HG03139 (cell line): ENCODE measurements at regions not wholly inside any gene's neighbourhood (a gene's known extent, or its start where the extent isn't known, plus 50 kb on each side); places are given as distances from the start of the nearest gene placed in this dataset.

Experiments
- ATAC-seq: cut with Tn5 transposase; IDR thresholded peaks from one replicate; pipeline ENCODE4 v1.9.1; 2021; ENCODE audit not compliant: unreplicated experiment

DNA sequence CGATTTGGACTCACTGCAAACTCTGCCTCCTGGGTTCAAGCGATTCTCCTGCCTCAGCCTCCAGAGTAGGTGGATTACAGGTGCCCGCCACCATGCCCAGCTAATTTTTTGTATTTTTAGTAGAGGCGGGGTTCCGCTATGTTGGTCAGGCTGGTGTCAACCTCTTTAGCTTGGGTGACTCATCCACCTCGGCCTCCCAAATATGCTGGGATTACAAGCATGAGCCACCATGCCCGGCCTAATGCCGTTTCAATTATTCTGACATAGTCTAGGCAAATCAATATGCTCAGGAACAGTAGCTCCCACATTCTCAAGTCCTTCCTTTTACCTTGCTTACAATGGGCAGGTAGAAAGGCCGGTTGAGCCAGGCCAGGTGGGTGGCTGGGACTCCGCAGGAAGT lies 82.0 kb upstream of the EEA1 start:
- no peak for ATAC-seq

DNA sequence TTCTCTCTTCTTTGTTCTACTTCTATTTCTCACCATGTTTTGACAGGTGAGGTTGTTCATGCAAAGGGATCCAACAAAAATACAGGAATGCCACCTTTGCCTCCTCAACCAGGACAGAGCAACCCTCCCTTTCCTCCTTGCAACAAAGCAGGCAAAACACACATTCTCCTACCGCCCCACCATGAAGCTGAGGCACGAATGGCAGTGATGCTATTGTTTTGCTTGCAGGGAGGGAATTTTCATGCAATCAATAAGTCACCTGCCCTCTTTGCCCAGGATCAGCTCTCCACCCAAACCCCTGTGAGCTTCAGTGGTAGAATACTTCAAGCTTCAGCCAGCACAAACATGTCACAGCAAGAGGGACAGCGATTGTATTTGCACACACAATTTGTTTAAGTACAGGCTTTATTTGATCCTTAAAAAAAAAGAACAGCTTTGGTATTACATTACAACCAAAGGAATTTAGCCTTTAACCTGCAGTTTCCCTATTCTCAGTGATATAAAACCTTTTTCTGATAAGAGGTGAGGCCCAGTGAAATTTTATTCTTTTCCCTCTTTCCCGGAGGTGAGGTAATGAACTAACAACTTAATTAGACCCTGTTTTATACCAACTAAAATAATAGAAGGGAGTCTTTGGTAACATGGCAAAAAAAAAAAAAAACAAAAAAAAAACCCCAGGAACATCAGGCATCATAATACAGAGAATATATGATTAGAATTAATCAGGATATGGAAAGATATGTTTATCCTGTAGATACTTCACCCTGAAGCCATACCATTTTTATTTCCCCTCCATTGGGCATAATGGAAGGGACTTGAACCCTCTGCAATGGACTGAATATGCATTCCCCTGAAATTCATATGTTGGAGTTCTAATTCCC lies 87.0 kb upstream of the EEA1 start:
- no peak for ATAC-seq

DNA sequence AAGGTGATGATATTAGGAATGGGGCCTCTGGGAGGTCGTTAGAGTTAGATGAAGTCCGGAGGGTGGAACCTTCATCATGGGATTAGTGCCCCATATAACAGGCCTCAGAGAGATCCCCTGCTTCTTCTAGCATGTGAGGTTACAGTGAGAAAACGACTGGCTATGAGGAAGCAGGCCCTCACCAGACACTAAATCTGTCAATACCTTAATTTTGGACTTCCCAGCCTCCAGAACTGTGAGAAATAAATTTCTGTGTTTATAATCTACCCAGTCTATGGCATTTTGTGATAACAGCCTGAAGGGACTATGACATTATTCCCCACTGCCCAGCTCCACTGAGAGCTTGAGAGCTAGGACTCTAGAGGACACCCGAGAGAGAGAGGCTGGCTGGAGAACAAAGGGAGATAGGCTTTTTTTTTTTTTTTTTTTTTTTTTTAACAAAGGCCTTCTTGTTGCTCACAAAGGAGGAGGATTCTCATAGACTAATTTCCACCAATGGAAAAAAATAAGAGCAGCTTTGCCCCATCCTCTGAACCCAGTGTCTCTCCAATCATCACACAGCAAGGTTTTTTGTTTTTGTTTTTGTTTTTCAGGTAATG lies 87.8 kb upstream of the EEA1 start:
- ATAC-seq, result no peak

DNA sequence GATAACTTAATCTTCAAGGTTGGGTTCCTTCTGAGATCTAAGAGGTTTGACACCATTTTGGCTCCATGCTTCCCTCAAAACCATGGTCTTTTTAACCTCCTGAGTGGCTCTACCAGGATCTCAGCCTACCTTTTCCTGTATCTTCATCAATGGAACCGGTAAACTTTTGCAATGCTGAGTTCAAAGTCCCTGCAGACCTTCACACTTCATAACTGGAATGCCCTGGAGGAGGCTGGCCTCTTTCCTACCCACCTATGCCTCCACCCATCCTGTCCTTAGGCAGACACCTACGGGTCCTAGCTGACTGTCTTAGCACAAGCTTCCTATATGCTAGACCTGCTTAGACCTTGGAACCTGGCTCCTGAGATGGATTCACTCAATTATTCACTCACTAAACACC lies 89.5 kb upstream of the EEA1 start:
- no peak for ATAC-seq

DNA sequence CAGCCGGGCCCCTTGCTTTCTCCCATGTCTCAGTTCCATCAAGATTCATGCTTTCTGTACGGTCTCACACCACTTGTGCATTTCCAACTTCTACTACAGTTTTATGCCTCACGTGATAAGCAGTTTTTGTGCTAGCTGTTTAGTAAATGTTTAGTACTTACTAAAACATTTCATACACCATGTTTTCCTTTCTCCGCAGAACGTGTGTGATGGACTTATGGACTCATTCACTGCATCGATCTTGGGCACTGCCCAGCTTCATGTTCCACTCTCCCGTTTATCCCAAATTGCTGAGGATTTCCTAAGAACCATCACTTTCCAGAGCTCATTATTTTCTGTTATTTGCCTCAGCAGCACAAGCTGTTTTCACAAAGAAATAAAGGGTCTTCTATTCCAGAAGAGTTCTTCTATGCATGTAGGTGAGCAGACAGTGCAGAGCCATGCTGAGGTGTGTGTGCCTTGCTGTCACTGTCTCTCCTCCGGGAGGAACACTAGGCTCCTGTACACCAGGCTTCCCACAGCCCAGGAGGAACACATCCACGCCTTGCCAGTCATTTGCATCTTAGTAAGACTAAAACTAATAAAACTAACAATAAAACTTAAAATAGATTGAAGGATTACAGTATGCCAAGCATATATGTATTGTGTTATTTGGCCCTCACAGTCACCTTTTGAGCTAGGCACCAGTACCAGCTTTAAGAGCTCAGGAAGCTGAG lies 90.3 kb upstream of the EEA1 start:
- ATAC-seq, result no peak

DNA sequence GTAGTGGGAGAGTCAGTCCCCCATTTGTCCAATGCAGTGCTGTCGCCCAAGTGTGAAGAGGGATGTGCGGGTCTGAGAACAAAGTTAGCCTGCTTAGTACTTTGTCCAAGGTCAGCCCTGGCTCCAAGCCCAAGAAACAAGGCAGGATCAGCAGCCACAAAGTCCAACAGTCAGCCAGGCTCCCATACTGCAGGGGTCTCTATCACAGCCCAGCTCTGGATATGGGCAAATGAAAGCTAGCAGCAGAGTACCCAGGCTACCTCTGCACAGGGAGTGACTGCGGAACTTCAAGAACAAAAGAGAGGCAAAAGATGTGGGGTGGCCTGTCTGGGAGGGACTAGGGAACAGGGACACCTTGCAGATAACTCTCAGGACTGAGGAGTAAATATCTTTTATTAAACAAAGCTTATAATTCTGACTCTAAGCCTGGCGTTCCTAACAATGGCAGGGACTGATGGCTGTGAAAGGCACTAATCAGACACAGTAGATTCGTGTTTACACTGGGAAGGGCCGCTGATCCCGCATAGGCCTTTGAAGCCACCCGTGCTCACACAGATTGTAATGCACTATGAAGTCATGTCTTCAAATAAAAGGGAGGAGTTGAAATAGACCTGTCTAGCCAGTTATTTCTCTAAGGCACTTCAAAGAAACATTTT lies 91.0 kb upstream of the EEA1 start:
- ATAC-seq, result no peak

DNA sequence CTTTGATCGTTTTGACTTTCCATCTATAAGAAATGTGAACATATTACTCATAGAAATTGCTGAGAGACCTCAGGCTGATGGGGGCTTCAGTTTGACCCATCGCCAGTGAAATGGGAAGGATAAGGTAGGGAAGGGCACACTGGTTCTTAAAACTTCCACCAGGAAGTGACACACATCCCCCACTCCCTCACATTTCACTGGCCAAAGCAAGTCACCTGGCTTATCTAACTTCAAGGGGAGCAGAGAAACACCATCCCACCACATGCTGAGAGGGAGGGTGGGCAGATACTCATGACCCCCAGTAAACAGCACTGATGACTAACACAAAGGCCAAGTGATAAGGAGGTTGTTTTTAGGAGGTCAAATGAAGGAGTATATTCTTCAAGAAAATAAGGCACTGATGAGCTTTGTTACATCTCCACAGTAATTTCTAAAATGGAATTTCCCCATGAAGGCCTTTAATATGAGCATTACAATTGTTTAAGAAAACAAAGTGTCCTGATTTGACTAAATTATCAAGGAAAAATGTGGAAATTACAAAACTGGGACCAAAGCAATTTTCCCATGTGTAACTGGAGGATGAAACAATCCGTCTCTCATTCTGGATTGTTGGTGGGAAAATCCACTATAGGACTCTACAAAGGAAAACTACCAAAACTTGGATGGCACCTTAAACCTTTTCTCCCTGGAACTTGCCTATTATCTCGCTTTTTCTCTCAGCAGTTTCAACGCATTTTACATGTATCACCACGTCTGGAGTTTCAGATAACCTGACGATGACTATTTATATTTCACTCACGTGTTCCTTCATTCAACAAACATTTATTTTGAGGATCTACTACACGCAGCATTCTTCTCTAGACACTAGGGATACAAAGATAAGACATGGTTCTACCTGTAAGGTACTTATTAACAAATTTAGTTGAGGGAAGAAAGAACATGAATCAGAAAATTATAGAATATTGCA lies 91.8 kb upstream of the EEA1 start:
- ATAC-seq, result no peak

DNA sequence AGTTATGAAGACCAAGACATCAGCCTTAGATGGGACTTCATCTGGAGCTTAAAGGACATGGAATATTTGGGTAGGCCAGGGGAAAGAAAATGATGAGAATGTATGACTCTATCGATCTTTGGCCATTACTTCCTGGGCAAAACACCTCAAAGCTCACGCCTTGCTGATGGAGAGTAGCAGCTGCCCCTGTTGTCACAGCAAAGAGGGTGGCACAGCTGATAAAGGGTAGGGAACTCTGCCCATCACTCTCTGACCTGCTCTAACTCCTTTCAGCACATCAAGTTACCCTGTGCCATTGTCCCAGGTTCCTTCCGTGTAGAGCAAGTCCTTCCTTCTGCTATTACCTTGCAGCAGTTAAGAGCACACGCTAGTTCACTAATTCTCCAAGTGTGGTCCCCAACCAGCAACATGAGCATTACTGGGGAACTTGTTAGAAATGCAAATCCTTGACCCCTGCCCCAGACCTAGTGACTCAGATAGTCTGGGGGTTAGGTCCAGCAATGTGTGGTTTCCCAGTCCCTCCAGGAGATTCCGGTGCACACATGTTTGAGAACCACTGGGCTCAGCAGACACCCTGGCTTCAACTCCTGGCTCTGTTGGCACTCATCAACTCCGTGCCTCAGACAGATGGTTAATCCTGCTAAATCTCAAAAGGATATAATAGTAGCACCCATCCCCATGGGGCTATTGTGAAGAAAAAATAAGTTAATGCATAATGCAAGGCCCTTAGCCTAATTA lies 93.7 kb upstream of the EEA1 start:
- ATAC-seq, result no peak

DNA sequence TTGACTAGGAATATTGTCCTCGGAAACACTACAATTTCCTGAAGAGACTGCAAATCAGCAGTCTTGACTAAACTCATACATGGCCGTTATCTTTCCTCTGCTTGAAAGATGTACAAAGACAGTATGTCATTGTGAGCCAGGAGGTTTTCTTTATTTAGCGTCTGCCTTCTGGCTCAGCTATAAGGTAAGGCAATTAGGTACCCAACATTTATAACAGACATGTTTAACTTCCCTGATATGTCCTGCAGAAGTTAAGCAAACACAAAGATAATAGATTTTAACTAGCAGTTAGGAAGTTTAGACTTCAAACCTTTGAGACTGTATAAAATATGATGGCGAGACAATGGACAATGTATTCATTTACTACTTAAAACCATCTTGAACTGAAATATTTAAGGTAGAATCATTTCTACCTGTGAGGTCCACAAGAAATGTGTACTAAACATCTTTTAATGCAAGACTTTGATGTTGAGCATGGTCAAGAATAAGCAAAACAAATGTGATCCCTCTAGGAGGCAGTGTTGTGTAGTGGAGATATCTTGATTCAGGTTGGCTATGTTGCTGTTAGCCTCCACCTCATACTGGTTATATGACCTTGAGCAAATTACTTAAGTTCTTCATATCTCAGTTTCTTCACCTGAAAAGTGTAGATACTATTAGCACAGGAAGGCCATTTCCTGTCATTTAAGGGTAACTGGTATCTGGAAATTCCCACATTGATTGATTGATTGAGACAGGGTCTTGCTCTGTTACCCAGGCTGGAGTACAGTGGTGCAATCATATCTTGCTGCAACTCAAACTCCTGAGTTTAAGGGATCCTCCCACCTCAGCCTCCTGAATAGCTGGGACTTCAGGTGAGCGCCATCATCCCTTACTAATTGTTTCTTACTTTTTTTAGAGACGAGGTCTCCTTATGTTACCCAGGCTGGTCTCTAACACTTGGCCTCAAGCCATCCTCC lies 96.3 kb upstream of the EEA1 start:
- peak; percentile 54 for ATAC-seq

DNA sequence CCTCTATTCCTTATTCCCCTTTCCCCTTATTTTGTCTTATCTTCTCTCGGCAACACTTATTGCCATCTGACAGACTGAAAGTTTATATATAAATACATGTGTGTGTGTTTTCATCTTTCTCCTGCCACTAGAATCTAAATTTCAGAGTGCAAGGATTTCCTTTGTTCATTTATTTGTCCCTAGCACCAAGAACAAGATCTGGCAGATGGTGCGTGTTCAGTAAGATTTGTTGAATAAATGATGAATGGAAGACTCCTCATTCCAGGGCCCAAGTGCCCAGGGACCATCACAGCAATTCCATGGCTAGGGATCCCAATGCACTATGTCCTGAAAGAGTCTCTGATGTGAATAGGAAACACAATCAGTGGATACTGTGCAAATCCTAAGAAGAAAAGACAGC lies 97.9 kb upstream of the EEA1 start:
- ATAC-seq, result no peak

DNA sequence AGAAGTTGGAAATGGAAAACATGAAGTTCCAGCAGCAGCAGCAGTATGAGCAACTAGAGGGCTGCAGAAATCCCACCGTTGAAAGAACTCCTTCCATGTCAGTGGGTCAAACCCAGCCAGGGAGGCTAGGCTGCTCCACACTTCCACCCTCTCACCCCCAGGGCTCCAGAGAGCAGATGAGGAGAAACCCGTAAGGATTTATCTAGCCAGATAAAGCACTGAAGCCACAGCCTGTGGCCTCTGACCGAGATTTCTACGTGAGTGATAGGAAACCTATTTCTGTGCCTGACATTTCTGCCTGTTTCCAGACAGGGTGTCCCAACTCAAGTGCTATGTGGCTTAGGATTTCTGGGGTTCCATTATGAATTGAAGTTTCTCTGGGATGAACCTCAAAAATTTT lies 100.0 kb upstream of the EEA1 start:
- ATAC-seq, result no peak

DNA sequence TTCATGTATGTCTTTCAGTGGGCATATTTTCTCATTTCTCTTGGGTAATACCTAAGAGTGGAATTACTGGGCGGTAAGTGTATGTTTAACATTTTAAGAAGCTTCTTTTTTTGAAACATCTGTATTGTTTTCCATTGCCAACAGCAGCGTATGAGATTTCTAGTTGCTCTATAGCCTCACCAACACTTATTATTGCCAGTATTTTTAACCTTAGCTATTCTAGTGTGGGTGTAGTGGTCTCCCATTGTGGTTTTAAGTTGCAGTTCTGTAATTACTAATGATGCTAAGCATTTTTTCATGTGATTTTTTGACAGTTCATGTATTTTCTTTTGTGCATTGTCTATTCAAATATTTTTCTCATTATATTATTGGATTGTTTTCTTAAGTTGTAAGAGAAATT lies 101.9 kb upstream of the EEA1 start:
- no peak for ATAC-seq

DNA sequence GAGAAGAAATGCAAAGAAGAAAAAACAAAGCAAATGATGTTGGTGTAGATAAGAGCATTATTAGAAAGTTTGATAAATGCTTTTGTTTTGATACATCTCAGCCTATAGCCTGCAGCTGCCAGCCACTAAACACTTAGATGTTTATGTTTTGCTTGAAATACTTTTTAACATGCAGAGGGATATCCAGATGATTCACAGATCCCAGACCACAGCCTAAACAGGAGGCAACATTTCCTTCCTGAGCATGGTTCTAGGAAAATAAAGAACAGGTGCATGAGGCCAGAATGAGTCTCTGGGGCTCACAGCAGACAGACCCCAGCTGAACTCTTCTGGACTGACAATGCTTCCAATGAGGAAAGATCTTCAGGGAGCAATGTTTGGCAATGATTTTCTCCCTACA lies 103.7 kb upstream of the EEA1 start:
- ATAC-seq, result no peak

DNA sequence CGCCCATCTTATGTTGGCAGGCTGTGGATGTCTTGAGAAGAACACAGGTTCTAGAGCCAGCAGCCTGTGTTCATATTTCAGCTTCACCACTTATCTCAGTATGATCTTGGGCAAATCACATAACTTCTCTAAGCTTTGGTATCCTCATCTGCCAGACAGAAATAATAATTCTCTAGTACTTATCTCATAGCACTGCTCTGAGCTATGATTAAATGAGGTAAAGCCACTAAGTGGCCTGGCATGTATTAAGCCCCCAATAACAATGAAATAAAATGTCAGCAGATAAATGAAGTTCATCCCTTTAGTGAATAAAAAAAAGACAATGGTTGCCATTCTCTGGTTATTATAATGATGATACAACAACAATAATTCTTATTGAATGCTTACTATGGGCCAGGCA lies 104.9 kb upstream of the EEA1 start:
- ATAC-seq, result no peak

DNA sequence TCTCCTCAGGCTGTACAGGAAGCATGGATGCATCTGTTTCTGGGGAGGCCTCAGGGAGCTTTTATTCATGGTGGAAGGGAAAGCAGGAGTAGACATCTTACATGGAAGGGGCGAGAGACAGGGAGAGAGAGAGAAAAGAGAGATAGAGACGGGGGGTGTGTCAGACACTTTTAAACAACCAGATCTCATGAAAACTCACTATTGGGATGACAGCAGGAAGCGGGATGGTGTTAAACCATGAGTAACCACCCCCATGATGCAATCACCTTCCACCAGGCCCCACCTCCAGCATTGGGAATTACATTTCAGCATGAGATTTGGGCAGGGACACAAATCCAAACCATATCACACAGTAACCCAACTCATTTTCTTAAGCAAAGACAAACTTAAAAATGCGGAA lies 110.0 kb upstream of the EEA1 start:
- ATAC-seq, result no peak

DNA sequence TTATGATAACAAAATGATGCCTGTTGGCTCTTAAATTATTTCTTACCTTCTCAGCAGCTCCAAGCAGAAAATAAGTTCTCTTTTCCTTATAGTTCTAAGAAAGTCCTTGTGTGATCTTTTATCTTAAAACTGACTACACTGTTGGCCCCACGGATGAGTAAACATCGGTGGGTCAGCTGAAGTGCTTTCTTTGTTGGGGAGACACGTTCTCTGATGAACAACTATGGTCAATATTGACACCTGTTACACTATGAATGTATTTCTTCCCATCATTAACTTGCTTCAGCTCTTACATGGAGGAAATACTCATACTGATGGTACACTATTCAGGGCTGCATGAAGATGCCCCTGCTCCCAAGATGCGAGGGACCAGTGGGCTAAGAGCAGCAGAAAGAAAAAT lies 110.8 kb upstream of the EEA1 start:
- ATAC-seq, result no peak

DNA sequence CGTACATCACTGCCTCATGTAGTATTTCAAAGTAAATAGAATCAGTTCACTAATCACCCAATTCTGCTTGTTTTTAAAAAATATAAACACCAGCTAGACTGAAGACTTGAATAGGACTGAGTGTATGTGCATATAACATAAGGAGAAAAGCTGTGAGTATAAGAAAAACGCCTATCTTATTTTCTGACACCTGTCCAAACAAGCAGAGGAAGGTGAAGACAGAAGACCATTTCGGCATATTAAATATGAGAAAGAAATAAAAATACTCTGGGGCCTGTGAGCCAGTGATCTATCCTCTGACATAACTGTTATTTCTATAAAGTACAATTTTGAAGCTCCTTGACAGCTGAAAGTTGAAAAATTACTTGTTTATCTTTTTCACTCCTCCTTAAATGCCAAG lies 111.3 kb upstream of the EEA1 start:
- ATAC-seq, result no peak

DNA sequence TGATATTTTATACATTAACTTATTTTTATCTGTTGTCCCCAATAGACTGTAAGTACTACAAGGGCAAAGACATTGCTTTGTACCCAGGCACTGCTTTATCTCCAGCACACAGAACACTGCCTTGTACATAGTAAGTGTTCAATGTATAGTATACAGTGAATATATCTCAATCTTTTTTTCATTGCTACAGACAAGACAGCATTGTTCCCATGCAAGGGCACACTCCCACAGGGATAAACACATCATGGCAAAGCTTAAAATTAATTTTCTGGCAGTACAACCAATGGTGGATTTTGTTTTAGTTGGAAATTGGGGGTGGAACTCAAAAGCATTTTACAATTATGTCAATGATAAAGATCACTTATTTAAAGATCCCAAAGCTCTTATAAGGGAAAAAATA lies 112.3 kb upstream of the EEA1 start:
- ATAC-seq, result no peak

DNA sequence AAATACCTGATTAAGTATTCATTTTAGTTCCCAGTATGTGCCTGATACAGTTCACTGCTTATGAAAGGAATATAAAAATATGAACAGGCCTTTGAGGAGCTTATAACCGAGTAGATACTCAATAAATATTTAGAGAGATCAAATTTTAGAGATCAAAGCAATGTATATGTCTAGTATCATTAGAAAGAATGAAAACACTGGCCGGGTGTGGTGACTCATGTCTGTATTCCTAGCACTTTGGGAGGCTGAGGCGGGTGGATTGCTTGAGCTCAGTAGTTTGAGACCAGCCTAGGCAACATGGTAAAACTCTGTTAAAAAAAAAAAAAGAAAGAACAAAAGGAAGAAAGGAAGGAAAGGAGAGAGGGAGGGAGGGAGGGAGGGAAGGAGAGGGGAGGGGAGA lies 113.2 kb upstream of the EEA1 start:
- no peak for ATAC-seq
